MG63 (cell line): ENCODE measurements at regions not wholly inside any gene's neighbourhood (a gene's known extent, or its start where the extent isn't known, plus 50 kb on each side); places are given as distances from the start of the nearest gene placed in this dataset.
"Not testable (repeated sequence)": the region's sequence is repeated elsewhere in the genome, so short reads cannot be mapped to it uniquely, and the experiment has no call there.

ENCODE experiments used
- DNase-seq: peaks from one replicate; pipeline ENCODE4 v3.0.0-alpha.2; 2020
- H3K27me3 ChIP-seq: fragments of 250-450 bp; sonication (Bioruptor Pico); 2 replicates; pipeline ENCODE4 v1.5.1; 2020; ENCODE audit warnings: mild to moderate bottlenecking, moderate library complexity
- H3K36me3 ChIP-seq: fragments of 250-450 bp; sonication (Bioruptor Pico); 2 replicates; pipeline ENCODE4 v1.5.1; 2020; ENCODE audit warnings: mild to moderate bottlenecking, moderate library complexity
- H3K4me3 ChIP-seq: fragments of 250-450 bp; sonication (Bioruptor Pico); 2 replicates; pipeline ENCODE4 v1.5.1; 2020; ENCODE audit warnings: mild to moderate bottlenecking, moderate library complexity
- H3K9me3 ChIP-seq: fragments of 250-450 bp; sonication (Bioruptor Pico); 2 replicates; pipeline ENCODE4 v1.5.1; 2020; ENCODE audit warnings: mild to moderate bottlenecking, moderate library complexity

GRCh38 chr4:82301390-82301789 is 72.4 kb downstream of the HNRNPD start:
- H3K27me3 ChIP-seq, H3K4me3 ChIP-seq, DNase-seq, H3K36me3 ChIP-seq, H3K9me3 ChIP-seq: not testable (repeated sequence)

- H3K36me3 ChIP-seq = no peaks in the 10 kb centered on the region
- DNase-seq = no peak
Measured at GRCh38 chr4:82293304-82293703, 80.5 kb downstream of the HNRNPD start.

GRCh38 chr4:82287720-82288119 is 86.1 kb downstream of the HNRNPD start:
- no peak for DNase-seq
- H3K4me3 ChIP-seq = no peak overlapping the region
- H3K36me3 ChIP-seq = no peaks in the 10 kb centered on the region
- H3K9me3 ChIP-seq = no peaks in the 10 kb centered on the region
- H3K27me3 ChIP-seq = peaks cover 2% of the 10 kb centered on the region; the same call in 1 of the 2 replicates

More at GRCh38 chr4:82293304-82293703, 80.5 kb downstream of the HNRNPD start:
- Histone ChIP-seq H3K27me3 (no peaks in the 10 kb centered on the region), H3K9me3 (no peaks in the 10 kb centered on the region), H3K4me3 (no peak overlapping the region)

- H3K4me3 ChIP-seq = peak overlapping the region; percentile 45
- H3K36me3 ChIP-seq = no peaks in the 10 kb centered on the region
- H3K27me3 ChIP-seq = peaks cover 2% of the 10 kb centered on the region; the same call in 1 of the 2 replicates
- DNase-seq = peak; percentile 98
- H3K9me3 ChIP-seq = no peaks in the 10 kb centered on the region
Measured at GRCh38 chr4:82284858-82285805, 88.7 kb downstream of the HNRNPD start.

- H3K36me3 ChIP-seq = no peaks in the 10 kb centered on the region
- peaks cover 2% of the 10 kb centered on the region; the same call in 1 of the 2 replicates for H3K27me3 ChIP-seq
- no peaks in the 10 kb centered on the region for H3K9me3 ChIP-seq
- DNase-seq = no peak
- H3K4me3 ChIP-seq = peak overlapping the region; percentile 45
Measured at GRCh38 chr4:82284475-82284857, 89.3 kb downstream of the HNRNPD start.

GRCh38 chr4:82282875-82283274 is 90.9 kb downstream of the HNRNPD start:
- H3K4me3 ChIP-seq = no peak overlapping the region
- no peak for DNase-seq
- H3K27me3 ChIP-seq = peaks cover 2% of the 10 kb centered on the region; the same call in 1 of the 2 replicates
- H3K9me3 ChIP-seq = no peaks in the 10 kb centered on the region
- H3K36me3 ChIP-seq = no peaks in the 10 kb centered on the region

GRCh38 chr4:82279550-82279949 is 94.2 kb downstream of the HNRNPD start:
- DNase-seq, H3K27me3 ChIP-seq, H3K9me3 ChIP-seq, H3K36me3 ChIP-seq, H3K4me3 ChIP-seq: not testable (repeated sequence)

GRCh38 chr4:82276332-82276640 is 97.5 kb downstream of the HNRNPD start:
- Histone ChIP-seq H3K36me3 (no peaks in the 10 kb centered on the region), H3K9me3 (no peaks in the 10 kb centered on the region), H3K27me3 (no peaks in the 10 kb centered on the region), H3K4me3 (no peak overlapping the region)
- DNase-seq = no peak

- Histone ChIP-seq H3K9me3 (no peaks in the 10 kb centered on the region), H3K27me3 (no peaks in the 10 kb centered on the region), H3K4me3 (no peak overlapping the region), H3K36me3 (no peaks in the 10 kb centered on the region)
- DNase-seq = no peak
Measured at GRCh38 chr4:82275431-82276331, 98.1 kb downstream of the HNRNPD start.

- not testable (repeated sequence) for DNase-seq, H3K36me3 ChIP-seq, H3K4me3 ChIP-seq, H3K9me3 ChIP-seq, H3K27me3 ChIP-seq
Measured at GRCh38 chr4:82274700-82275099, 99.1 kb downstream of the HNRNPD start.

GRCh38 chr4:82272523-82272922 is 101.3 kb downstream of the HNRNPD start:
- DNase-seq, H3K36me3 ChIP-seq, H3K27me3 ChIP-seq, H3K9me3 ChIP-seq, H3K4me3 ChIP-seq: not testable (repeated sequence)

GRCh38 chr4:82271915-82272480 is 101.8 kb downstream of the HNRNPD start:
- DNase-seq, H3K36me3 ChIP-seq, H3K9me3 ChIP-seq, H3K4me3 ChIP-seq, H3K27me3 ChIP-seq: not testable (repeated sequence)

GRCh38 chr4:82268826-82269193 is 105.0 kb downstream of the HNRNPD start:
- Histone ChIP-seq H3K36me3 (no peaks in the 10 kb centered on the region), H3K9me3 (no peaks in the 10 kb centered on the region), H3K4me3 (no peak overlapping the region), H3K27me3 (no peaks in the 10 kb centered on the region)
- DNase-seq = no peak

GRCh38 chr4:82268050-82268825 is 105.6 kb downstream of the HNRNPD start:
- no peaks in the 10 kb centered on the region for H3K36me3 ChIP-seq
- H3K4me3 ChIP-seq = no peak overlapping the region
- no peaks in the 10 kb centered on the region for H3K9me3 ChIP-seq
- H3K27me3 ChIP-seq = no peaks in the 10 kb centered on the region
- DNase-seq = peak; percentile 10

- DNase-seq = no peak
- Histone ChIP-seq H3K36me3 (no peaks in the 10 kb centered on the region), H3K9me3 (no peaks in the 10 kb centered on the region)
Measured at GRCh38 chr4:82267506-82267905, 106.3 kb downstream of the HNRNPD start.

GRCh38 chr4:82266345-82266744 is 107.4 kb downstream of the HNRNPD start:
- DNase-seq = no peak
- Histone ChIP-seq H3K27me3 (no peaks in the 10 kb centered on the region), H3K4me3 (no peak overlapping the region), H3K9me3 (no peaks in the 10 kb centered on the region), H3K36me3 (no peaks in the 10 kb centered on the region)

More at GRCh38 chr4:82267506-82267905, 106.3 kb downstream of the HNRNPD start:
- Histone ChIP-seq H3K4me3 (no peak overlapping the region), H3K27me3 (no peaks in the 10 kb centered on the region)
